Right lobe of liver (tissue), 6 donors: ENCODE measurements at regions not wholly inside any gene's neighbourhood (a gene's known extent, or its start where the extent isn't known, plus 50 kb on each side); places are given as distances from the start of the nearest gene placed in this dataset.
A peak's percentile ranks its signal among the peaks of the same experiment; 100 is the strongest.

Experiments
- ATAC-seq, 4 donors: fragments of 200-7000 bp; cut with Tn5 transposase; one replicate each; pipeline ENCODE4 v1.9.1; 2020; ENCODE audit warnings: mild to moderate bottlenecking in 4 of 4, moderate library complexity in 4 of 4
- DNase-seq, 3 donors: peaks; one replicate each; pipeline ENCODE4 v3.0.0-alpha.2; 2020
- H3K27ac ChIP-seq, 3 donors: fragments of 200-600 bp; one replicate each; pipeline ENCODE4 v1.8.0; 2022
- H3K27me3 ChIP-seq, 2 donors: fragments of 200-600 bp; one replicate each; pipeline ENCODE4 v1.8.0; 2022
- H3K36me3 ChIP-seq, 4 donors: fragments of 200-600 bp; sonication (generic) in 1 of 4; one replicate each; pipeline versions ENCODE4 v1.5.1 to v1.8.0; 2017 to 2022; ENCODE audit warnings: control low read depth in 1 of 4
- H3K4me1 ChIP-seq, 4 donors: fragments of 200-600 bp; sonication (generic) in 1 of 4; one replicate each; pipeline versions ENCODE4 v1.5.1 to v1.8.0; 2017 to 2022; ENCODE audit warnings: control low read depth in 1 of 4
- H3K4me3 ChIP-seq, 3 donors: fragments of 200-600 bp; one replicate each; pipeline ENCODE4 v1.8.0; 2022
- H3K9me3 ChIP-seq, 4 donors: fragments of 200-600 bp; sonication (generic) in 1 of 4; one replicate each; pipeline versions ENCODE4 v1.5.1 to v1.8.0; 2017 to 2022; ENCODE audit warnings: control low read depth in 1 of 4
- CTCF ChIP-seq, 4 donors: fragments of 200-600 bp in 3 of 4; fragments of 450-650 bp in 1 of 4; IDR thresholded peaks; one replicate each; pipeline versions ENCODE4 v1.5.1 to v1.8.0; 2016 to 2022; ENCODE audit warnings: antibody characterized with exemption in 4 of 4, mild to moderate bottlenecking in 2 of 4
- POLR2A ChIP-seq: fragments of 450-650 bp; IDR thresholded peaks from one replicate; pipeline ENCODE4 v1.6.1; 2017; ENCODE audit warnings: antibody characterized with exemption, mild to moderate bottlenecking
- WGBS: methylation state at CpG from one replicate; pipeline ENCODE4 v1.1.6; 2018; ENCODE audit warnings: low coverage, low lambda C conversion rate; ENCODE audit not compliant: insufficient coverage; ENCODE audit errors: missing lambda C conversion rate; 5-methylcytosine and 5-hydroxymethylcytosine counted together
- intact Hi-C, 2 donors: fragments of 100-400 bp; cut with DNase I; formaldehyde crosslinking; loops; one replicate each; pipeline versions ENCODE4 v1.11.2 to v1.14.1; 2022
- donor health status: DM: no; HTN: yes; CAD: no.
- donor health status: DM: no; HTN: no; CAD: no.
- donor health status: DM: no; HTN: no; CAD: no.
- donor health status: DM: no; HTN: yes; CAD: no.
- donor health status: DM: no; HTN: yes; CAD: no.

GRCh38 chr3:106214641-106215040, 345.8 kb upstream of the CBLB start:
- ATAC-seq (peak in 2 of 4 donors; percentile 35 to 47), DNase-seq (no peak)
- TF ChIP-seq CTCF (IDR thresholded peaks at IDR 0.05): no peak
- TF ChIP-seq POLR2A: no peak
- intact Hi-C loops: no loop called here
- WGBS: 57% methylated on average over 4 of the region's 4 CpGs
- H3K4me3 ChIP-seq: no peak overlapping the region
- no peaks in the 10 kb centered on the region for H3K9me3 ChIP-seq
- no peaks in the 10 kb centered on the region for H3K27me3 ChIP-seq
- H3K4me1 ChIP-seq: no peaks in the 10 kb centered on the region
- H3K27ac ChIP-seq: no peak overlapping the region
- H3K36me3 ChIP-seq: no peaks in the 10 kb centered on the region

GRCh38 chr3:106215047-106215446, 346.2 kb upstream of the CBLB start:
- H3K4me3 ChIP-seq: no peak overlapping the region
- intact Hi-C loops: no loop called here
- DNase-seq (no peak), ATAC-seq (no peak)
- no peaks in the 10 kb centered on the region for H3K4me1 ChIP-seq
- no peaks in the 10 kb centered on the region for H3K36me3 ChIP-seq
- no peaks in the 10 kb centered on the region for H3K9me3 ChIP-seq
- H3K27ac ChIP-seq: no peak overlapping the region
- H3K27me3 ChIP-seq: no peaks in the 10 kb centered on the region
- no peak for TF ChIP-seq POLR2A
- no peak for TF ChIP-seq CTCF (IDR thresholded peaks at IDR 0.05)
- WGBS: 57% methylated on average over 1 of the region's 1 CpG

- Histone ChIP-seq H3K27me3 (no peaks in the 10 kb centered on the region), H3K4me1 (no peaks in the 10 kb centered on the region), H3K4me3 (no peak overlapping the region), H3K9me3 (no peaks in the 10 kb centered on the region), H3K36me3 (no peaks in the 10 kb centered on the region), H3K27ac (no peak overlapping the region)
- intact Hi-C loops: no loop called here
- 53% methylated on average over 2 of the region's 2 CpGs for WGBS
- ATAC-seq (no peak), DNase-seq (no peak)
- no peak for TF ChIP-seq POLR2A
- TF ChIP-seq CTCF (IDR thresholded peaks at IDR 0.05): no peak
Measured at GRCh38 chr3:106217745-106218144, 348.9 kb upstream of the CBLB start.

- no peak for DNase-seq
- TF ChIP-seq POLR2A (no peak), CTCF (IDR thresholded peaks at IDR 0.05) (no peak)
- Histone ChIP-seq H3K9me3 (no peaks in the 10 kb centered on the region), H3K4me3 (no peak overlapping the region), H3K36me3 (no peaks in the 10 kb centered on the region), H3K27me3 (no peaks in the 10 kb centered on the region), H3K4me1 (no peaks in the 10 kb centered on the region), H3K27ac (no peak overlapping the region)
- WGBS: 69% methylated on average over 3 of the region's 3 CpGs
- intact Hi-C loops: no loop called here
- ATAC-seq: no peak
Measured at GRCh38 chr3:106227068-106227467, 358.3 kb upstream of the CBLB start.

- no peak for DNase-seq
- Histone ChIP-seq H3K36me3 (no peaks in the 10 kb centered on the region), H3K4me3 (no peak overlapping the region), H3K27ac (no peak overlapping the region), H3K27me3 (no peaks in the 10 kb centered on the region), H3K9me3 (no peaks in the 10 kb centered on the region), H3K4me1 (no peaks in the 10 kb centered on the region)
- intact Hi-C loops: no loop called here
- no peak for ATAC-seq
- TF ChIP-seq CTCF (IDR thresholded peaks at IDR 0.05): no peak
- no peak for TF ChIP-seq POLR2A
- WGBS: 39% methylated on average over 2 of the region's 2 CpGs
Measured at GRCh38 chr3:106228271-106228670, 359.5 kb upstream of the CBLB start.
